SK-N-MC (cell line): ENCODE measurements at regions not wholly inside any gene's neighbourhood (a gene's known extent, or its start where the extent isn't known, plus 50 kb on each side); places are given as distances from the start of the nearest gene placed in this dataset.

ENCODE experiments used
- EZH2 ChIP-seq: fragments of 200-600 bp; sonication (generic); IDR thresholded peaks from one replicate; pipeline ENCODE4 v1.6.1; 2017; ENCODE audit warnings: antibody characterized with exemption
- FOXP2 ChIP-seq: optimal IDR thresholded peaks from 2 replicates; pipeline ENCODE3; 2011; ENCODE audit warnings: mild to moderate bottlenecking, moderate library complexity; ENCODE audit not compliant: insufficient read depth; ENCODE audit errors: extremely low read length, control extremely low read depth
- POLR2AphosphoS5 ChIP-seq: IDR thresholded peaks from 2 replicates; pipeline ENCODE4 v1.6.1; 2012; ENCODE audit warnings: mild to moderate bottlenecking, low read depth, low read length, borderline replicate concordance

- no peak for TF ChIP-seq POLR2AphosphoS5
- no peak for TF ChIP-seq EZH2
- no peak for TF ChIP-seq FOXP2
These were observed 188.5 kb downstream of the KIF26A start for GRCh38 chr14:104326848-104327247.
